Tibial nerve (tissue), 4 donors: ENCODE measurements at regions not wholly inside any gene's neighbourhood (a gene's known extent, or its start where the extent isn't known, plus 50 kb on each side); places are given as distances from the start of the nearest gene placed in this dataset.

Experiments used
- DNase-seq, 2 donors: peaks; one replicate each; pipeline ENCODE4 v3.0.0-alpha.2; 2019; ENCODE audit warnings: low spot score in 2 of 2
- H3K27ac ChIP-seq, 4 donors: fragments of 200-600 bp; sonication (generic) in 3 of 4; one replicate each; pipeline ENCODE4 v1.5.1; 2017 to 2019; ENCODE audit warnings: mild to moderate bottlenecking in 1 of 4
- H3K27me3 ChIP-seq, 2 donors: fragments of 200-600 bp; sonication (generic) in 1 of 2; one replicate each; pipeline versions ENCODE4 v1.5.1 to v1.6.0; 2017 to 2019
- H3K36me3 ChIP-seq, 3 donors: fragments of 200-600 bp; sonication (generic); one replicate each; pipeline ENCODE4 v1.5.1; 2018 to 2019
- H3K4me1 ChIP-seq, 4 donors: fragments of 200-600 bp; sonication (generic) in 3 of 4; one replicate each; pipeline ENCODE4 v1.5.1; 2017 to 2019
- H3K4me3 ChIP-seq, 4 donors: fragments of 200-600 bp; sonication (generic) in 3 of 4; one replicate each; pipeline ENCODE4 v1.5.1; 2017 to 2019; ENCODE audit warnings: mild to moderate bottlenecking in 1 of 4, moderate library complexity in 1 of 4
- H3K9me3 ChIP-seq, 4 donors: fragments of 200-600 bp; sonication (generic) in 3 of 4; one replicate each; pipeline ENCODE4 v1.5.1; 2017 to 2019
- CTCF ChIP-seq, 5 experiments: fragments of 200-600 bp in 3 of 5; fragments of 450-650 bp in 2 of 5; sonication (generic) in 3 of 5; IDR thresholded peaks; one replicate each; pipeline ENCODE4 v1.5.1; 2016 to 2019; ENCODE audit warnings: antibody characterized with exemption in 5 of 5, mild to moderate bottlenecking in 3 of 5, moderate library complexity in 2 of 5
- EP300 ChIP-seq, 2 donors: sonication (generic); formaldehyde crosslinking; IDR thresholded peaks; one replicate each; pipeline ENCODE4 v1.6.1; 2017; ENCODE audit warnings: antibody characterized with exemption in 2 of 2, mild to moderate bottlenecking in 1 of 2
- POLR2A ChIP-seq, 2 donors: fragments of 450-650 bp; IDR thresholded peaks; one replicate each; pipeline ENCODE4 v1.6.1; 2017; ENCODE audit warnings: antibody characterized with exemption in 2 of 2, mild to moderate bottlenecking in 2 of 2, moderate library complexity in 2 of 2
- WGBS, 2 donors: methylation state at CpG; one replicate each; pipeline ENCODE4 v1.1.5; 2018; 5-methylcytosine and 5-hydroxymethylcytosine counted together

- Histone ChIP-seq H3K36me3 (no peaks in the 10 kb centered on the region), H3K9me3 (no peaks in the 10 kb centered on the region), H3K27me3 (no peaks in the 10 kb centered on the region), H3K27ac (no peak overlapping the region), H3K4me1 (no peaks in the 10 kb centered on the region), H3K4me3 (no peak overlapping the region)
- TF ChIP-seq EP300 (IDR thresholded peaks at IDR 0.05) (no peak), POLR2A (IDR thresholded peaks at IDR 0.05) (no peak), CTCF (IDR thresholded peaks at IDR 0.05) (no peak)
- DNase-seq, result no peak
- 79 to 84% methylated on average over 7 of the region's 7 CpGs for WGBS, 2 donors
Observed at GRCh38 chr3:14303336-14304100, 98.9 kb upstream of the SLC6A6 start.

DNA sequence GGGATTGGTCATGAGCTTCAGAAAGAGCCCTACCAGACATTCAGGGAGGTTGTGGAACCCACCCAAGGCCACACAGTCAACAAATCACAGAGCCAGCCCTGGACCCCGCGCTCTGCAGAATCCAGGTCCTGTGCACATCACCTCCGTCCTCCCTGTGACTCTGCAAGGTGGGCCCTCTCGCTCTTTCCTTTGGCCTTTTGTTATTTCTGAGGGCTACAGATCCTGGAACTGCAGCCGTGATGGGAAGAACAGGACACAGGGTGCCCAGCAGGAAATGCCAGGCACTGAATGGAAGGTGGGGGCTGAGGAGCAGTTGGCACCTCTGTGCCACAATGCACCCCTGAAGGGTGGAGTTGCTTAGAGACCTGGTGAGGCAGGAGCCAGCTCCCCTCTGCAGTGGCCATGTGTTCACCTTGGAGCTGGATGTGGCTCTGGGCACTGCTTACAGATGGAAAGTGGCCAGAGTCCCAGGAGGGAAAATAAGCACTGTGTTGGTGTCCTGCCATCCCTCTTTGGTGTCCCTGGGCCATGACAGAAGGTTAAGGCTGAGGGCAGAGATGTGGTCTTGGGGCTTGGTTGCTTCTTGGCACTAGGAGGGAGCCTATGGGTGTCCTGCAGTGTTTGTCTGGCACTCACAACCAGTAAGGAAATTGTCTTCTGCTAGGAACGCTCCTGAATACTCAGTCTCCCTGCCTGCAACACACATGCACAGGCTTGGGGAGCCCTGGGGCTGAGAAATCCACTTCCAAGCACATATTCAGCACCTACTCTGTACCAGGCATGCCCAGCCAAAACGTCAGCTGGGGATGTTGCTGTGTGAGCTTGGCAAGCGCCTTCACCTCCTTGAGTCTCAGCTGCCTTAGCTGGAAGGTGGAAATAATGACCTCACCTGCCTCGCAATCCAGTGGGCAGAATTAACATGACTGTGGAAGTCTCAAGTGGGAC, 98.0 kb upstream of the SLC6A6 start:
- H3K27me3 ChIP-seq, result no peaks in the 10 kb centered on the region
- 84 to 89% methylated on average over 9 of the region's 9 CpGs for WGBS, 2 donors
- no peaks in the 10 kb centered on the region for H3K36me3 ChIP-seq
- no peaks in the 10 kb centered on the region for H3K4me1 ChIP-seq
- H3K9me3 ChIP-seq, result peaks cover 0 to under 1% (median 0%) of the 10 kb centered on the region in 4 donors
- H3K27ac ChIP-seq, result no peak overlapping the region
- TF ChIP-seq POLR2A (IDR thresholded peaks at IDR 0.05), result no peak
- TF ChIP-seq EP300 (IDR thresholded peaks at IDR 0.05), result no peak
- TF ChIP-seq CTCF (IDR thresholded peaks at IDR 0.05), result no peak
- H3K4me3 ChIP-seq, result no peak overlapping the region
- DNase-seq, result no peak

- no peak overlapping the region for H3K27ac ChIP-seq
- H3K4me1 ChIP-seq, result no peaks in the 10 kb centered on the region
- no peaks in the 10 kb centered on the region for H3K36me3 ChIP-seq
- no peak for TF ChIP-seq EP300 (IDR thresholded peaks at IDR 0.05)
- no peak for TF ChIP-seq POLR2A (IDR thresholded peaks at IDR 0.05)
- no peak for TF ChIP-seq CTCF (IDR thresholded peaks at IDR 0.05)
- no peak for DNase-seq
- no peak overlapping the region for H3K4me3 ChIP-seq
- no peaks in the 10 kb centered on the region for H3K27me3 ChIP-seq
- peaks cover 0 to 4% (median 0%) of the 10 kb centered on the region in 4 donors for H3K9me3 ChIP-seq
- 65 to 67% methylated on average over 8 of the region's 8 CpGs for WGBS, 2 donors
Observed at GRCh38 chr3:14305324-14305723, 97.1 kb upstream of the SLC6A6 start.

GRCh38 chr3:14306142-14306541, 96.3 kb upstream of the SLC6A6 start:
- TF ChIP-seq CTCF (IDR thresholded peaks at IDR 0.05), result no peak
- no peak for TF ChIP-seq EP300 (IDR thresholded peaks at IDR 0.05)
- no peak for TF ChIP-seq POLR2A (IDR thresholded peaks at IDR 0.05)
- Histone ChIP-seq H3K4me1 (no peaks in the 10 kb centered on the region), H3K27me3 (no peaks in the 10 kb centered on the region), H3K36me3 (no peaks in the 10 kb centered on the region), H3K9me3 (peaks cover 0 to 4% (median 0%) of the 10 kb centered on the region in 4 donors), H3K27ac (no peak overlapping the region), H3K4me3 (no peak overlapping the region)
- no peak for DNase-seq
- 87 to 93% methylated on average over 10 of the region's 10 CpGs for WGBS, 2 donors
